H9 (cell line): ENCODE measurements at regions not wholly inside any gene's neighbourhood (a gene's known extent, or its start where the extent isn't known, plus 50 kb on each side); places are given as distances from the start of the nearest gene placed in this dataset.
"Not testable (repeated sequence)": the region's sequence is repeated elsewhere in the genome, so short reads cannot be mapped to it uniquely, and the experiment has no call there.

Experiments used
- DNase-seq: peaks from one replicate; pipeline ENCODE4 v3.0.0-alpha.2; 2017
- H2AFZ ChIP-seq: one replicate; pipeline ENCODE4 v1.6.1; 2013; ENCODE audit warnings: mild to moderate bottlenecking, low read length, control low read depth, moderate library complexity
- H2AK5ac ChIP-seq: 2 replicates; pipeline ENCODE4 v1.6.1; 2013; ENCODE audit warnings: low read length, control low read depth, mixed read lengths; ENCODE audit not compliant: insufficient read length
- H2BK120ac ChIP-seq: one replicate; pipeline ENCODE4 v1.6.1; 2013; ENCODE audit warnings: low read depth, mild to moderate bottlenecking, low read length, control low read depth, inconsistent platforms; ENCODE audit not compliant: poor library complexity, severe bottlenecking
- H2BK12ac ChIP-seq: 2 replicates; pipeline ENCODE4 v1.6.1; 2013; ENCODE audit warnings: low read length, control low read depth, mixed read lengths, low read depth; ENCODE audit not compliant: insufficient read length
- H2BK15ac ChIP-seq: 2 replicates; pipeline ENCODE4 v1.6.1; 2013; ENCODE audit warnings: low read depth, low read length, control low read depth
- H2BK20ac ChIP-seq: one replicate; pipeline ENCODE4 v1.6.1; 2013; ENCODE audit warnings: low read depth, mild to moderate bottlenecking, low read length, control low read depth, inconsistent platforms; ENCODE audit not compliant: poor library complexity, severe bottlenecking
- H2BK5ac ChIP-seq: 2 replicates; pipeline ENCODE4 v1.6.1; 2013; ENCODE audit warnings: low read length, control low read depth, mixed read lengths; ENCODE audit not compliant: insufficient read length
- H3K14ac ChIP-seq: 2 replicates; pipeline ENCODE4 v1.6.1; 2013; ENCODE audit warnings: low read length, control low read depth; ENCODE audit not compliant: insufficient read depth
- H3K18ac ChIP-seq: 2 replicates; pipeline ENCODE4 v1.6.1; 2013; ENCODE audit warnings: low read depth, mild to moderate bottlenecking, mixed read lengths, low read length, control low read depth; ENCODE audit not compliant: insufficient read length
- H3K23ac ChIP-seq: 2 replicates; pipeline ENCODE4 v1.6.1; 2013; ENCODE audit warnings: low read length, control low read depth, mixed read lengths, low read depth; ENCODE audit not compliant: insufficient read length
- H3K23me2 ChIP-seq: 2 replicates; pipeline ENCODE4 v1.6.1; 2013; ENCODE audit warnings: low read depth, mild to moderate bottlenecking, mixed read lengths, low read length, control low read depth; ENCODE audit not compliant: insufficient read length, poor library complexity, severe bottlenecking
- H3K27ac ChIP-seq: 2 replicates; pipeline ENCODE4 v1.5.1; 2013; ENCODE audit warnings: low read length, control low read depth, mixed read lengths, low read depth; ENCODE audit not compliant: insufficient read length
- H3K27me3 ChIP-seq: 2 replicates; pipeline ENCODE4 v1.6.1; 2013; ENCODE audit warnings: low read length, control low read depth, inconsistent platforms; ENCODE audit not compliant: insufficient read depth
- H3K4ac ChIP-seq: 2 replicates; pipeline ENCODE4 v1.6.1; 2013; ENCODE audit warnings: low read depth, mild to moderate bottlenecking, control low read depth, inconsistent platforms, low read length, moderate library complexity
- H3K4me1 ChIP-seq: 2 replicates; pipeline ENCODE4 v1.6.1; 2013; ENCODE audit warnings: low read length, control low read depth, inconsistent platforms; ENCODE audit not compliant: insufficient read depth
- H3K4me2 ChIP-seq: 2 replicates; pipeline ENCODE4 v1.6.1; 2013; ENCODE audit warnings: low read length, control low read depth, mixed read lengths; ENCODE audit not compliant: insufficient read length, insufficient read depth
- H3K56ac ChIP-seq: 2 replicates; pipeline ENCODE4 v1.6.1; 2013; ENCODE audit warnings: low read depth, mild to moderate bottlenecking, mixed read lengths, low read length, control low read depth; ENCODE audit not compliant: insufficient read length
- H3K79me1 ChIP-seq: 2 replicates; pipeline ENCODE4 v1.6.1; 2013; ENCODE audit warnings: low read depth, mild to moderate bottlenecking, moderate library complexity, low read length, control low read depth, inconsistent platforms; ENCODE audit not compliant: insufficient read depth, poor library complexity, severe bottlenecking
- H3K79me2 ChIP-seq: 2 replicates; pipeline ENCODE4 v1.6.1; 2013; ENCODE audit warnings: low read length, control low read depth, inconsistent platforms; ENCODE audit not compliant: insufficient read depth
- H3K9ac ChIP-seq: 2 replicates; pipeline ENCODE4 v1.6.1; 2013; ENCODE audit warnings: low read length, control low read depth, mixed read lengths; ENCODE audit not compliant: insufficient read length; ENCODE audit errors: extremely low read depth
- H3K9me3 ChIP-seq: one replicate; pipeline ENCODE4 v1.6.1; 2013; ENCODE audit warnings: low read depth, low read length, inconsistent platforms; ENCODE audit not compliant: control insufficient read depth
- H3T11ph ChIP-seq: one replicate; pipeline ENCODE4 v1.6.1; 2013; ENCODE audit warnings: mild to moderate bottlenecking, low read length, control low read depth, inconsistent platforms
- H4K20me1 ChIP-seq: one replicate; pipeline ENCODE4 v1.6.1; 2013; ENCODE audit not compliant: control insufficient read depth, insufficient read length, insufficient read depth
- H4K5ac ChIP-seq: 2 replicates; pipeline ENCODE4 v1.6.1; 2013; ENCODE audit warnings: low read depth, mild to moderate bottlenecking, mixed read lengths, low read length, control low read depth; ENCODE audit not compliant: insufficient read length
- H4K8ac ChIP-seq: replicated peaks from 2 replicates; pipeline ENCODE4 v1.6.1; 2013; ENCODE audit warnings: low read length, control low read depth, mixed read lengths, low read depth; ENCODE audit not compliant: insufficient read length
- H4K91ac ChIP-seq: 2 replicates; pipeline ENCODE4 v1.6.1; 2013; ENCODE audit warnings: low read depth, mild to moderate bottlenecking, moderate library complexity, mixed read lengths, low read length, control low read depth; ENCODE audit not compliant: insufficient read length
- H3K27ac Mint-ChIP-seq, 3 experiments: 2 replicates in 2 of 3; 3 replicates in 1 of 3; pipeline ENCODE4 v1.8.0; 2020 to 2021; ENCODE audit warnings: mixed read lengths in 3 of 3, mild to moderate bottlenecking in 1 of 3, moderate library complexity in 1 of 3
- H3K27me3 Mint-ChIP-seq: 2 replicates; pipeline ENCODE4 v1.8.0; 2021; ENCODE audit warnings: low read depth, mild to moderate bottlenecking, moderate library complexity, mixed read lengths
- H3K36me3 Mint-ChIP-seq, 3 experiments: 2 replicates in 2 of 3; 3 replicates in 1 of 3; pipeline ENCODE4 v1.8.0; 2020 to 2021; ENCODE audit warnings: low read depth in 3 of 3, mixed read lengths in 3 of 3; ENCODE audit not compliant: insufficient read depth in 1 of 3
- H3K4me1 Mint-ChIP-seq, 2 experiments: 2 replicates each; pipeline ENCODE4 v1.8.0; 2020; ENCODE audit warnings: mixed read lengths in 2 of 2
- H3K4me3 Mint-ChIP-seq, 2 experiments: 2 replicates in 1 of 2; 3 replicates in 1 of 2; pipeline ENCODE4 v1.8.0; 2020 to 2021; ENCODE audit warnings: mild to moderate bottlenecking in 2 of 2, mixed read lengths in 2 of 2, moderate library complexity in 1 of 2
- H3K9me3 Mint-ChIP-seq, 2 experiments: 2 replicates in 1 of 2; 3 replicates in 1 of 2; pipeline ENCODE4 v1.8.0; 2020; ENCODE audit warnings: mild to moderate bottlenecking in 2 of 2, mixed read lengths in 2 of 2, moderate library complexity in 1 of 2
- WGBS: extraction: QIAGEN DNeasy Blood & Tissue Kit; methylation state at CpG from one replicate; pipeline ENCODE4 v1.1.7; 2013; ENCODE audit warnings: missing lambda C conversion rate, low lambda C conversion rate, mixed read lengths; ENCODE audit not compliant: insufficient read length; ENCODE audit errors: extremely low coverage; 5-methylcytosine and 5-hydroxymethylcytosine counted together

DNA sequence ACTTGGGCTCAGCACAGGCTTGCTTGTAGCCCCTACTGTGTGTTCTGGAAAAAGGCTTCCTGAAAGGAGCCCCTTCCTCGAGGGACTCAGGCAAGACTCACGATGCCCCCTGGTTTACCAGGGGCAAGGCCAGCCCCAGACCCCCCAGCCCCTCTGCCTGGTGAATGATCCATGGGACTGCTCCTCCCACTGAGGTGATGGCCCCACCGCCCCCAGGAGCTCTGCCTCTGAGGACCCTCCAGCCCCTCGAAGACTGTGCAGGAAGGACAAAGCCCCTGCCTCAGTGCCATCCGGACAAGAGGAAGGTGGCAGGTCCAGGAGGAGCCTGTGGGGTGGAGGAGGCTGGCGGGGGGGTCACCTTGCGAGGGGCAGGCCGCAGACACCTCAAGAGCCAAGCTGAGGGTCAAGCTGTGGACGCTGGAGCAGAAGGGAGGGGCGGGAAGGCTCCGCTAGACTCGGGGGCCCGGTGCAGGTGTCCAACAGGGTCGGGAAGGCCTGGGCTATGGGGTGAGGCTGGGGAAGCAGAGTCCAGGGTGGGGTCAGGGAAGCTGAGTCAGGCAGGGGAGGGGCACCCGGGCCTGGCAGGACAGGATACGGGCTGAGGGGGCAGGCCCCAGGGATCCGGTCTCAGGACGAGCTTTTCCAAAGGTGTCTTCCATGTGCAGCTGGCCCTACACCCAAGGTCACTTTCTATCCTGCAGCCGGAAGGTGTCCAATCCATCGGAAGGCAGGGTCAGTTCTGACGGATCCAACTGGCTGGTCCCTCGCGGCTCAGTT, 64.9 kb upstream of the LRPAP1 start:
- not testable (repeated sequence) for H2BK12ac ChIP-seq, H3K23me2 ChIP-seq, H4K5ac ChIP-seq, H3K4me1 Mint-ChIP-seq, H3K23ac ChIP-seq, H3K4me1 ChIP-seq, H2AFZ ChIP-seq, H3K9me3 Mint-ChIP-seq, H3K9me3 ChIP-seq, H3K18ac ChIP-seq, H3K56ac ChIP-seq, H3K4me3 Mint-ChIP-seq, H3K79me2 ChIP-seq, H3K27me3 ChIP-seq, H2AK5ac ChIP-seq, H2BK20ac ChIP-seq, H3K14ac ChIP-seq, H3K9ac ChIP-seq, H2BK5ac ChIP-seq, H3T11ph ChIP-seq, H3K79me1 ChIP-seq, H3K4ac ChIP-seq, H4K8ac ChIP-seq, H4K91ac ChIP-seq, H3K27ac ChIP-seq, H3K4me2 ChIP-seq, DNase-seq, H2BK120ac ChIP-seq, H4K20me1 ChIP-seq, H2BK15ac ChIP-seq, H3K36me3 Mint-ChIP-seq, H3K27ac Mint-ChIP-seq
- no CpG with 5 or more reads among the region's 23 CpGs for WGBS
- H3K27me3 Mint-ChIP-seq: peaks cover 18% of the 10 kb centered on the region

DNA sequence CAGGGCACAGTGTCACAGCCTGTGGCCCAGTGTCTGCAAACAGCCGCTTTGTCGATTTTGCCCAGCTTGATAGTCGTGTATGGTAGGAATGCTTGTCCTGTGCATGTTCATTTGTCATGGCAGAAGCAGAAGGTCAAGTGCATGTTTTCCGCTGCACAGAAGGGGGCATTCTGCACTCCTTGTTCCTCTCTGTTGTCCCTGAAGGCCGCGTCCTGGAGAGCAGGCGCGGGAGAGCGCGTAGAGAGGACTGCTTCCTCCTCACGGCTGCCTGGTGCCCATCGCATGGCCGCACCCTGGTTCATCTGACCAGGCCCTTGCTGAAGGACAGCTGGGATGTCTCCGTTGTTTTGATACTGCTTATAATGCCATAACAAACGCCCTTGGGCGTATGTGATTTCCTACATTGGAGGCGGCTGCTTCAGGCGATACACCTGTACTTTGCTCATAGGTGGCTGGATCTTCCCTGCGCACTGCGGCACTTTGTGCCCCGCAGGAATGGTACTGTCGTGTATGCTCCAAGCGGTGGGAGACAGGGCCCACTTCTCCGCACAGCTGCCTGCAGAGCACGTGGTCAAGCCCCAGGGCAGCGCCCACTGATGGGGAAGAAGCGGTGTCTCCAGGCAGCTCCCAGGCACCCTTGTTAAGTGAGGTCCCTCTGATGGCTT, 63.5 kb upstream of the LRPAP1 start:
- not testable (repeated sequence) for H3K79me2 ChIP-seq, H2BK20ac ChIP-seq, H3K23ac ChIP-seq, H3K14ac ChIP-seq, H3K4me1 Mint-ChIP-seq, DNase-seq, H4K8ac ChIP-seq, H2BK15ac ChIP-seq, H3K4me1 ChIP-seq, H3K9ac ChIP-seq, H3K27me3 ChIP-seq, H3T11ph ChIP-seq, H3K4me3 Mint-ChIP-seq, H2AFZ ChIP-seq, H3K27ac ChIP-seq, H3K27ac Mint-ChIP-seq, H2AK5ac ChIP-seq, H4K91ac ChIP-seq, H3K18ac ChIP-seq, H3K56ac ChIP-seq, H2BK5ac ChIP-seq, H4K5ac ChIP-seq, H3K36me3 Mint-ChIP-seq, H3K4ac ChIP-seq, H2BK12ac ChIP-seq, H3K4me2 ChIP-seq, H3K9me3 Mint-ChIP-seq, H2BK120ac ChIP-seq, H3K23me2 ChIP-seq, H3K79me1 ChIP-seq, H4K20me1 ChIP-seq, H3K9me3 ChIP-seq
- peaks cover 23% of the 10 kb centered on the region for H3K27me3 Mint-ChIP-seq
- no CpG with 5 or more reads among the region's 27 CpGs for WGBS
